K562 (cell line): ENCODE measurements at regions not wholly inside any gene's neighbourhood (a gene's known extent, or its start where the extent isn't known, plus 50 kb on each side); places are given as distances from the start of the nearest gene placed in this dataset.
"Not testable (repeated sequence)": the region's sequence is repeated elsewhere in the genome, so short reads cannot be mapped to it uniquely, and the experiment has no call there.

Experiments
- ATAC-seq: fragments of 200-7000 bp; cut with Tn5 transposase; 3 replicates; pipeline ENCODE4 v1.9.1; 2020; ENCODE audit warnings: moderate library complexity
- BruUV-seq: library from RNA; stranded (reverse); fragments of 400-500 nt; replicated peaks from 2 replicates; lab custom pipeline; 2021; lab: Mats Ljungman, UMichigan
- CTCF ChIA-PET: fragments of 300-600 bp; formaldehyde crosslinking; extraction: SDS; loops from one replicate; lab custom pipeline; 2021; ENCODE audit warnings: low intra/inter-chr PET ratio; lab: Yijun Ruan, JAX
- POLR2A ChIA-PET: fragments of 300-600, 350-650 bp; sonication (Branson Sonifier 250); formaldehyde crosslinking; extraction: SDS; loops from one replicate; lab custom pipeline; 2021; ENCODE audit warnings: antibody characterized with exemption, inconsistent platforms; lab: Yijun Ruan, JAX
- DNase-seq, 4 experiments: peaks; one replicate each; pipeline versions ENCODE4 v3.0.0 to v3.0.0-alpha.2; 2011 to 2018; ENCODE audit warnings: low spot score in 3 of 4, mixed read lengths in 3 of 4; ENCODE audit errors: extremely low read depth in 1 of 4
- FAIRE-seq: peaks from 2 replicates; lab custom pipeline; 2011; peaks lifted over from hg19 to GRCh38; lab: Jason Lieb, UNC
- H2AFZ ChIP-seq: 2 replicates; pipeline ENCODE4 v1.6.0; 2011; ENCODE audit warnings: low read depth, low read length, control low read depth, inconsistent platforms
- H3K27ac ChIP-seq: fragments of 200-600 bp; 3 replicates; pipeline ENCODE4 v1.8.0; 2011; ENCODE audit warnings: low read depth, mild to moderate bottlenecking, control low read depth, inconsistent platforms, low read length, moderate library complexity, mixed read lengths; ENCODE audit errors: extremely low read depth
- H3K27me3 ChIP-seq, 2 experiments: fragments of 300-600 bp in 1 of 2; 2 replicates in 1 of 2; 3 replicates in 1 of 2; pipeline versions ENCODE4 v1.6.0 to v1.8.0; 2011; ENCODE audit warnings: inconsistent platforms in 2 of 2, low read length in 2 of 2, mild to moderate bottlenecking in 1 of 2, mixed read lengths in 1 of 2, moderate library complexity in 1 of 2; ENCODE audit not compliant: control insufficient read depth in 2 of 2, insufficient read depth in 2 of 2
- H3K36me3 ChIP-seq: fragments of 300-600 bp; 3 replicates; pipeline ENCODE4 v1.8.0; 2011; ENCODE audit warnings: mild to moderate bottlenecking, low read length, inconsistent platforms; ENCODE audit not compliant: control insufficient read depth, insufficient read depth
- H3K4me1 ChIP-seq, 2 experiments: fragments of 200-600 bp in 1 of 2; replicated peaks in 1 of 2; 2 replicates in 1 of 2; 3 replicates in 1 of 2; pipeline versions ENCODE4 v1.5.1 to v1.8.0; 2011; ENCODE audit warnings: inconsistent platforms in 2 of 2, low read length in 2 of 2, mild to moderate bottlenecking in 1 of 2, mixed read lengths in 1 of 2, moderate library complexity in 1 of 2; ENCODE audit not compliant: control insufficient read depth in 2 of 2, insufficient read depth in 2 of 2
- H3K4me2 ChIP-seq: 2 replicates; pipeline ENCODE4 v1.6.1; 2011; ENCODE audit warnings: low read length, control low read depth, inconsistent platforms, mixed read lengths; ENCODE audit not compliant: insufficient read depth
- H3K4me3 ChIP-seq: fragments of 200-600 bp; sonication (generic), shearing (Covaris generic); 2 replicates; pipeline ENCODE4 v1.5.1; 2016; ENCODE audit warnings: control low read depth, inconsistent platforms
- H3K79me2 ChIP-seq: fragments of 200-600 bp; 3 replicates; pipeline ENCODE4 v1.8.0; 2011; ENCODE audit warnings: low read length, inconsistent platforms; ENCODE audit not compliant: control insufficient read depth, insufficient read depth
- H3K9ac ChIP-seq, 2 experiments: 2 replicates each; pipeline versions ENCODE4 v1.6.0 to v1.6.1; 2011; ENCODE audit warnings: low read depth in 2 of 2, low read length in 2 of 2, control low read depth in 1 of 2, inconsistent platforms in 1 of 2, mild to moderate bottlenecking in 1 of 2, mixed read lengths in 1 of 2; ENCODE audit not compliant: insufficient read depth in 1 of 2
- H3K9me1 ChIP-seq: one replicate; pipeline ENCODE4 v1.6.0; 2011; ENCODE audit warnings: inconsistent platforms, mild to moderate bottlenecking, low read length, moderate library complexity; ENCODE audit not compliant: control insufficient read depth, insufficient read depth
- H3K9me3 ChIP-seq: replicated peaks from 2 replicates; pipeline ENCODE4 v1.5.1; 2011; ENCODE audit warnings: low read depth, low read length, inconsistent platforms; ENCODE audit not compliant: control insufficient read depth, insufficient read depth
- H4K20me1 ChIP-seq: replicated peaks from 2 replicates; pipeline ENCODE4 v1.6.1; 2011; ENCODE audit warnings: low read length, inconsistent platforms, mixed read lengths; ENCODE audit not compliant: control insufficient read depth, insufficient read depth
- ESRRB ChIP-seq: fragments of 250-450 bp; sonication (Bioruptor Pico); IDR thresholded peaks from 2 replicates; pipeline ENCODE4 v1.5.0; 2020; ENCODE audit warnings: mild to moderate bottlenecking, moderate library complexity, borderline replicate concordance
- GABPA ChIP-seq: fragments of 200-800 bp; sonication (Bioruptor generic); conservative IDR thresholded peaks from 2 replicates; pipeline ENCODE4 v1.6.1; 2016; ENCODE audit warnings: low read depth, missing genetic modification characterization, missing compliant biosample characterization
- GTF2F1 ChIP-seq: IDR thresholded peaks from 2 replicates; pipeline ENCODE4 v1.6.1; 2011; ENCODE audit warnings: low read depth, low read length, improper control_type of control experiment
- NR4A1 ChIP-seq, 2 experiments: fragments of 250-450 bp in 1 of 2; fragments of 450-650 bp in 1 of 2; sonication (Bioruptor Pico) in 1 of 2; IDR thresholded peaks; 2 replicates each; pipeline versions ENCODE4 v1.4.0 to v1.6.1; 2016 to 2020; ENCODE audit warnings: mild to moderate bottlenecking in 2 of 2, missing compliant biosample characterization in 1 of 2, missing genetic modification characterization in 1 of 2, moderate library complexity in 1 of 2
- SMARCC2 ChIP-seq: fragments of 450-650 bp; IDR thresholded peaks from 2 replicates; pipeline ENCODE4 v1.6.1; 2017; ENCODE audit warnings: antibody characterized with exemption, moderate library complexity, mild to moderate bottlenecking, low read depth
- SPI1 ChIP-seq: IDR thresholded peaks from 2 replicates; pipeline ENCODE4 v1.6.1; 2011; ENCODE audit warnings: low read depth, low read length, control low read depth, borderline replicate concordance
- STAG1 ChIP-seq: sonication (generic); formaldehyde crosslinking; IDR thresholded peaks from 2 replicates; pipeline ENCODE4 v1.5.0; 2020; ENCODE audit warnings: missing genetic modification reagents, borderline replicate concordance
- ZNF133 ChIP-seq: fragments of 250-450 bp; sonication (Bioruptor Pico); IDR thresholded peaks from 2 replicates; pipeline ENCODE4 v1.4.0; 2020; ENCODE audit warnings: mild to moderate bottlenecking
- WGBS: fragments of 100-300 bp; shearing (Covaris generic); methylation state at CpG from one replicate; pipeline ENCODE4 v1.1.6; 2016; ENCODE audit warnings: low coverage, mixed read lengths; ENCODE audit not compliant: insufficient coverage; ENCODE audit errors: missing lambda C conversion rate; 5-methylcytosine and 5-hydroxymethylcytosine counted together
- in situ Hi-C: fragments of 300-500 bp; cut with MboI; formaldehyde crosslinking; loops from 4 replicates; pipeline ENCODE4 v1.15.0; 2018; ENCODE audit warnings: inconsistent platforms, mixed read lengths
- intact Hi-C: fragments of 100-400 bp; cut with micrococcal nuclease; formaldehyde crosslinking; loops from 2 replicates; pipeline ENCODE4 v1.14.2; 2022

DNA sequence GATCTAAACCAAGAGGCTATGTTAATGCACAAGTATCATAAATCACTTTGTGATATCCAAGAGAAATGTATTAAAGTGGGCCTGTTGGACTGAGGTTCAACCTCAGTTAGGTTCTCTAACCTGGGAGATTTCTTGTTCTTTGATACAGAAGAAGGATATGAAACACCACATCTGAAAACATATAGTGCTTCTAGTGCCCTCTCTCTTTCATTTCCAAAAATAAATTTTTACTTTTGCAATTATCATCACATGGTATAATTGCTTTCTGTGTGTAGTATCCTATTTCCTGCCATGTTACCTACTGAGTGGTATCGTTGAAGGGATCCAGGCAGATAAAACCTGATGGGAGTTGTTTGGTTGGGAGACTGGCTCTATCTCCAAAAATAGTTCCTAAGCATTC is 264.9 kb downstream of the CCER1 start:
- Histone ChIP-seq H3K36me3 (no peaks in the 10 kb centered on the region), H3K27me3 (no peaks in the 10 kb centered on the region), H3K9me3 (0 out of 2 replicates have a peak, but pooled peaks cover 3% of the 10 kb centered on the region), H3K27ac (no peak overlapping the region), H3K4me2 (no peak overlapping the region), H3K9ac (no peak overlapping the region), H3K9me1 (no peaks in the 10 kb centered on the region), H3K4me3 (no peak overlapping the region), H4K20me1 (no peaks in the 10 kb centered on the region), H2AFZ (no peak overlapping the region), H3K4me1 (no peaks in the 10 kb centered on the region), H3K79me2 (no peaks in the 10 kb centered on the region)
- 0% methylated on average over 1 of the region's 1 CpG for WGBS
- DNase-seq, result no peak
- ChIA-PET CTCF (no interaction called here), POLR2A (no interaction called here)
- no peak for ATAC-seq
- no TSS peak for BruUV-seq
- in situ Hi-C loops (no loop called here), intact Hi-C loops (no loop called here)
- TF ChIP-seq GABPA (tag), result no peak
- no peak for TF ChIP-seq SMARCC2
- no peak for TF ChIP-seq GTF2F1
- TF ChIP-seq ZNF133, result no peak
- no peak for TF ChIP-seq NR4A1 (CRISPR knock-in tag; IDR thresholded peaks at IDR 0.05)
- no peak for TF ChIP-seq NR4A1 (tag; IDR thresholded peaks at IDR 0.05)
- no peak for TF ChIP-seq ESRRB (CRISPR knock-in tag)
- no peak for TF ChIP-seq STAG1 (CRISPR knock-in tag)
- TF ChIP-seq SPI1, result no peak
- FAIRE-seq, result no peak

DNA sequence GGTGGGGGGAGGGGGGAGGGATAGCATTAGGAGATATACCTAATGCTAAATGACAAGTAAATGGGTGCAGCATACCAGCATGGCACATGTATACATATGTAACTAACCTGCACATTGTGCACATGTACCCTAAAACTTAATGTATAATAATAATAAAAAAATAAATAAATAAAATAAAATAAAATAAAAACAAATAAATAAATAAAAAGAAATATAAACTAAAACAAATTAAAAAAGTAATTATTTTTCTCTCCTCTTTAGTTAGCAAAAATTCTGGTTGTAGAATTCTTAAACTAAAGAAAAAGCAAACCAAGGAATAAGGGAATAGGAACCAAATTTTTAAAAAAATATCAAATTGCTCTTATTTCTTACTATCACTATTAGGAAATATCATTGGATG is 267.3 kb downstream of the CCER1 start:
- BruUV-seq, H3K27ac ChIP-seq, H4K20me1 ChIP-seq, DNase-seq, H3K36me3 ChIP-seq, H3K4me3 ChIP-seq, intact Hi-C loops, H3K9me1 ChIP-seq, FAIRE-seq, H3K79me2 ChIP-seq, CTCF ChIA-PET, in situ Hi-C loops, ATAC-seq, POLR2A ChIA-PET, H3K27me3 ChIP-seq, H3K4me2 ChIP-seq, H3K9me3 ChIP-seq, H2AFZ ChIP-seq, H3K9ac ChIP-seq, H3K4me1 ChIP-seq: not testable (repeated sequence)
